SKM-1 (cell line): ENCODE measurements at regions not wholly inside any gene's neighbourhood (a gene's known extent, or its start where the extent isn't known, plus 50 kb on each side); places are given as distances from the start of the nearest gene placed in this dataset.

Experiments
- DNase-seq: peaks from one replicate; lab custom pipeline; 2025; ENCODE audit not compliant: unreplicated experiment; lab: John Stamatoyannopoulos, UW

DNA sequence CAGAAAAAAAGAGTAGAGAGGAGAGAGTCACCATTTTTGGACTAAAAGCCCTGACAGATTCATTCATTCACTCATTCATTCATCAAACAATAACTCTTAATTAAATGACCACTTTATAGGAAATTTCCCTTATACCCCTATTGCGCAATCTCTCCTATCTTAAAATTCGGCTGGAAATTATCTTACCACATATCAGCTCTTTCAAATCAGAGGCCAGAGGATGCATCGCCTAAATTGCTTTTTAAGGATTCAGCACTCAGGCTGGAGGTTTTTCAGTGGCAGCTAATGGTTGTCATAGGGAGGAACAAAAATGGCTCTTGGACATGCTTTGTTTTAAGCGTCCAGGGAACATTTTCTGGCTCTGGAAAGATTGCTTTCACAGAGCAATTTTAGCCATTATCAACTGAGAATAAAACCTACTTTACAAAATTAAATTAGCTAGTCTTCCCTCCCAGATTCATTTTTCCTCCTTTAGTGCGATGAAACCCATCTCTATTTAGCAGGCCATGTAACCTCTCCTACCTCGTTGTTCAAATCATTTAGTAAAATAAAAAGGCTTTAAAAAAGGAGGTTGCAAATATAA lies 115.2 kb downstream of the OLFM4 start:
- DNase-seq = no peak

GRCh38 chr13:53144826-53145225 lies 116.2 kb downstream of the OLFM4 start:
- DNase-seq = no peak

GRCh38 chr13:53150568-53150967 lies 122.0 kb downstream of the OLFM4 start:
- no peak for DNase-seq

GRCh38 chr13:53151336-53152056 lies 122.9 kb downstream of the OLFM4 start:
- DNase-seq = peak; percentile 14

- DNase-seq = no peak
Measured at GRCh38 chr13:53152057-53152421, 123.4 kb downstream of the OLFM4 start.

GRCh38 chr13:53158201-53158600 lies 129.6 kb downstream of the OLFM4 start:
- no peak for DNase-seq

DNA sequence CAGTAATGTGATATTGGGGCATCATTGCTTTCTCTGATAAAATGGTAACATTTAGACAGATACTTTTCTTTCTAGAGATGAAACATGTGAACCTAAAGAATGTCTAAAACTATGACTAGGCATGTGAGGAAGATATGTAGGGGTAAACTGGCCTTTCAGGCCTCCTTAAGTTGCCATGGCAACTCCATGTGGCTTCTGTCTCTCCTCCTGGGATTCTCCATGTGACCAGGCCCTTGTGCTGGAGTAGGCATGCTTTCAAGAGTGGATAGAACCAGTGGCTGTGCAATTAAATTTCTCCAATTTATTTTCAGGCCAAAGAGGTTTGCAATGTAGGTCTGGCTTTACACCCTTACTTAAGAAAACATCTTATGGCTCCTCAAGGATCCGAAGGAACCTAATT lies 130.8 kb downstream of the OLFM4 start:
- no peak for DNase-seq

DNA sequence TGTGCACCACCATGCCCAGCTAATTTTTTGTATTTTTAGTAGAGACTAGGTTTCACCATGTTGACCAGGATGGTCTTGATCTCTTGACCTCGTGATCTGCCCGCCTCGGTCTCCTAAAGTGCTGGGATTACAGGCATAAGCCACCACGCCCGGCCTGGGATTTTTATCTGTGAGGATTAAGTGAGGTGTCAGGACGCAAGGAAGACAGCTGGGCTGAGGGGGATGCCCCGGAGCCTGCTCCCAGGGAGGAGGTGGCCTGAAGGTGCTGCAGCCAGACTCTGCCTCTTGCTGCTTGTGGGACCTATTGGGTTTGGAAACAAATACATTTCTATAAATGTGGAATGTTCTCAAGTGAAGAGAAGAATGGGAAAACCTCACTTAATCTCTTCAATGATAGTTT lies 131.6 kb downstream of the OLFM4 start:
- DNase-seq = no peak

GRCh38 chr13:53161251-53161650 lies 132.6 kb downstream of the OLFM4 start:
- no peak for DNase-seq

- DNase-seq = no peak
Measured at GRCh38 chr13:53165261-53165660, 136.6 kb downstream of the OLFM4 start.

DNA sequence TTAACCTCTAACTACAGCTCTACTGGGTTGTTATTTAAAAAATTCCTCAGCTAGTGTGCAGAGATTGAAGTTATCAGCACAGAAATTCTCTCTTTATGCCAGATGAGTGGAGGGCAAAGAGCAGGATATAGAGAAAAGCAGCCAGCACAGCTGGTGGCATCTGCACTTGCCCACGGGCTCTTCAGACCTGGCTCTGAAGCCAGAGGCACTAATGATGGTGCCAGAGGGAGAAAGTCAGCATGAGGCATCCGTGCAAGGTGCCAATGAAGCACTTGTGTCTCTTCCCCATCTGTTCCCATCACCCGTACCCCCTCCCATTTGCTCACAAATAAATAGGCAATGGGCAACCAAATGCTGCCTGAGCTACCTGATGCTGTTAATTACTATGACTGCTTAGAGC lies 138.9 kb downstream of the OLFM4 start:
- no peak for DNase-seq

- DNase-seq = no peak
Measured at GRCh38 chr13:53170910-53171309, 142.3 kb downstream of the OLFM4 start.

- no peak for DNase-seq
Measured at GRCh38 chr13:53174545-53174944, 145.9 kb downstream of the OLFM4 start.

GRCh38 chr13:53180684-53181083 lies 152.1 kb downstream of the OLFM4 start:
- DNase-seq = no peak

GRCh38 chr13:53182724-53183123 lies 154.1 kb downstream of the OLFM4 start:
- no peak for DNase-seq

- no peak for DNase-seq
Measured at GRCh38 chr13:53188120-53188519, 159.5 kb downstream of the OLFM4 start.

GRCh38 chr13:53189162-53189561 lies 160.5 kb downstream of the OLFM4 start:
- no peak for DNase-seq

DNA sequence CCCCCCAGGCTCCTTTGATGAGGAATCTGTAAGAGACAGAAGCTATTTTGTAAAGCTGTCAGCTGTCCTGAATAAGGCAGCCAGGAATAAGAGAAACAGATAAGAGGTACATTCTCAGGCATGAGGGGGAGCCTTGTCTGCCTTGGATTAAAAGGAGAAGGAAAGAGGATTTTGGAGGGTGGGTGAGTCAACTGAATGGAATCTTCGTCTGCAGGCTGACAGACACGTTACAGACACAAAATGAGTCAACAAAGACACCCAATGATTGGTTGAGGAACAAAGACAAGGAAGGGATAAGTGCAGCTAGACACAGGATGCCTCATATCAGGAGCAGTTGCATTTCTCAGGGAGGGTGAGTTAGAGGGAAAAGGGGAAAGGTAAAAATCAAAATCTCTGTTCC lies 162.5 kb downstream of the OLFM4 start:
- DNase-seq = no peak

DNA sequence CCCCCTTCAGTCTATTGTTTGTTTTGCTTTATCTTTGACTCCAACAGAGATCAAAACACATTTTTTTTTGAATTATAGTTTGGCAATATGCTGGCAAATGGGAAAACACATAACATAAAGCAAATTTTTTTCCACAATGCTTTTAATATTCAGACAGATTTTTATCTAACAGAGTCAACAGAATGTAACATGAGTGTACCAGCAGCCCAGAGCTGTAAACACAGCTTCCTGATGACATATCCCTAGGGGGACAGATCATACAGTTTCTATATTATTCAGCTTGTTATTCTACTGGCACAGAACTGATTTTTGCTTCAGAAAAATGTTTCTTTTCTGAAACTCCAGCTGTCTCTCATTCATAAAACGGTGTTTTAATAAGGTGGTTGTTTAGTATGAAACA lies 168.8 kb downstream of the OLFM4 start:
- no peak for DNase-seq

GRCh38 chr13:53198017-53198416 lies 169.4 kb downstream of the OLFM4 start:
- no peak for DNase-seq

- no peak for DNase-seq
Measured at GRCh38 chr13:53198736-53199135, 170.1 kb downstream of the OLFM4 start.

DNA sequence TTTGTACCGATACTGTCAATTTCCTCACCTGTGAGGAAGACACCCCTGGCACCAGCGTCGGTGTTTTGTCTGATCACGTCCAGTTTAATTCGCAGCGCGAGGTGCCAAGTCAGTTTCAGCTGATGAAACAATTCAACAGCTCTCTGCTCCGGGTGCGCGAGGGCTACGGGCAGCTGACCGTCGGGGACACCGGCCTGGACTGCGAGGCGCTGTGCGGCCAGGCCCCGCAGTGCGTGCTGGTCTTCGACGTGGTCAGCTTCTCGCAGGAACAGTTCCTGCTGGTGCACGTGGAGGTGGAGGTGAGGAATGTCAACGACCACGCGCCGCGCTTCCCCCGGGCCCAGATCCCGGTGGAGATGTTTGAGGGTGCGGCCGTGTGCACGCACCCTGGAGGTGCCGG lies 171.5 kb downstream of the OLFM4 start:
- no peak for DNase-seq
